ENCODE measurements at regions not wholly inside any gene's neighbourhood (a gene's known extent, or its start where the extent isn't known, plus 50 kb on each side); places are given as distances from the start of the nearest gene placed in this dataset.

- Histone ChIP-seq H3K27me3 (ENCODE audit: low read length) (no peaks in the 10 kb centered on the region), H4K20me1 (ENCODE audit: low read depth, low read length) (no peaks in the 10 kb centered on the region), H3K9me2 (replicated peaks; ENCODE audit: insufficient read depth, low read length) (no peaks in the 10 kb centered on the region), H3K27ac (ENCODE audit: low read depth, low read length) (no peak overlapping the region), H2AFZ (ENCODE audit: low read depth, low read length, severe bottlenecking) (no peak overlapping the region), H3K36me3 (ENCODE audit: low read length) (no peaks in the 10 kb centered on the region), H3K9ac (ENCODE audit: low read length) (no peak overlapping the region), H3K9me3 (ENCODE audit: insufficient read depth, low read length) (no peaks in the 10 kb centered on the region), H3K4me3 (ENCODE audit: insufficient read depth, low read length, poor library complexity, severe bottlenecking) (no peak overlapping the region), H3K4me2 (ENCODE audit: low read depth, low read length, poor library complexity, severe bottlenecking) (no peak overlapping the region), H3F3A (ENCODE audit: insufficient read depth) (no peaks in the 10 kb centered on the region), H3K79me2 (ENCODE audit: insufficient read depth, low read length) (no peaks in the 10 kb centered on the region)
- TF ChIP-seq CTCF (IDR thresholded peaks at IDR 0.05; ENCODE audit: insufficient read depth, low read length, poor library complexity, severe bottlenecking): no peak
- TF ChIP-seq EZH2phosphoT487 (conservative IDR thresholded peaks at IDR 0.05; ENCODE audit: low read length): no peak
Observed at GRCh38 chr5:114953565-114953964, 216.1 kb downstream of the TRIM36 start.

DNA sequence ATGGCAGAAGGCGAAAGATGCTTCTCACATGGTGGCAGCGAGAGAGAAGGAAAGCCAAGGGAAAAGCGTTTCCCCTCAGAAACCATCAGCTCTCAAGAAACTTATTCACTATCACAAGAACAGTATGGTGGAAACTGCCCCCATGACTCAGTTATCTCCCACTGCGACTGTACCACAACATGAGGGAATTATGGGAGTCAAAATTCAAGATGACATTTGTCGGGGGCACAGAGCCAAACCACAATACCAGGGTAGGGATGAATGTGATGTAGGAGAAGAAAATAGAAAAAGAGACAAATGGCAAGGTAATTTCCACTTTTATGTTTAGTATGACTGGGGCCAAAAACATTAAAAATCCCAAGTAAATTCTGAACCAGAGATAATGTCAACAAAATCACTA, 216.8 kb downstream of the TRIM36 start:
- no peaks in the 10 kb centered on the region for H3K9me3 ChIP-seq (ENCODE audit: insufficient read depth, low read length)
- no peaks in the 10 kb centered on the region for H3K9me2 ChIP-seq (replicated peaks; ENCODE audit: insufficient read depth, low read length)
- no peaks in the 10 kb centered on the region for H3K27me3 ChIP-seq (ENCODE audit: low read length)
- TF ChIP-seq EZH2phosphoT487 (conservative IDR thresholded peaks at IDR 0.05; ENCODE audit: low read length): no peak
- TF ChIP-seq CTCF (IDR thresholded peaks at IDR 0.05; ENCODE audit: insufficient read depth, low read length, poor library complexity, severe bottlenecking): no peak
- no peak overlapping the region for H3K4me2 ChIP-seq (ENCODE audit: low read depth, low read length, poor library complexity, severe bottlenecking)
- no peaks in the 10 kb centered on the region for H3K79me2 ChIP-seq (ENCODE audit: insufficient read depth, low read length)
- no peak overlapping the region for H3K4me3 ChIP-seq (ENCODE audit: insufficient read depth, low read length, poor library complexity, severe bottlenecking)
- H3K36me3 ChIP-seq (ENCODE audit: low read length): no peaks in the 10 kb centered on the region
- no peaks in the 10 kb centered on the region for H3F3A ChIP-seq (ENCODE audit: insufficient read depth)
- no peak overlapping the region for H3K9ac ChIP-seq (ENCODE audit: low read length)
- no peak overlapping the region for H3K27ac ChIP-seq (ENCODE audit: low read depth, low read length)
- H2AFZ ChIP-seq (ENCODE audit: low read depth, low read length, severe bottlenecking): no peak overlapping the region
- H4K20me1 ChIP-seq (ENCODE audit: low read depth, low read length): no peaks in the 10 kb centered on the region

- no peak overlapping the region for H3K9ac ChIP-seq (ENCODE audit: low read length)
- no peaks in the 10 kb centered on the region for H3K9me2 ChIP-seq (replicated peaks; ENCODE audit: insufficient read depth, low read length)
- no peaks in the 10 kb centered on the region for H4K20me1 ChIP-seq (ENCODE audit: low read depth, low read length)
- H3K36me3 ChIP-seq (ENCODE audit: low read length): no peaks in the 10 kb centered on the region
- H3K27ac ChIP-seq (ENCODE audit: low read depth, low read length): no peak overlapping the region
- H2AFZ ChIP-seq (ENCODE audit: low read depth, low read length, severe bottlenecking): no peak overlapping the region
- H3F3A ChIP-seq (ENCODE audit: insufficient read depth): no peaks in the 10 kb centered on the region
- no peaks in the 10 kb centered on the region for H3K79me2 ChIP-seq (ENCODE audit: insufficient read depth, low read length)
- H3K4me3 ChIP-seq (ENCODE audit: insufficient read depth, low read length, poor library complexity, severe bottlenecking): no peak overlapping the region
- no peaks in the 10 kb centered on the region for H3K27me3 ChIP-seq (ENCODE audit: low read length)
- no peak for TF ChIP-seq CTCF (IDR thresholded peaks at IDR 0.05; ENCODE audit: insufficient read depth, low read length, poor library complexity, severe bottlenecking)
- TF ChIP-seq EZH2phosphoT487 (conservative IDR thresholded peaks at IDR 0.05; ENCODE audit: low read length): no peak
- H3K4me2 ChIP-seq (ENCODE audit: low read depth, low read length, poor library complexity, severe bottlenecking): no peak overlapping the region
- no peaks in the 10 kb centered on the region for H3K9me3 ChIP-seq (ENCODE audit: insufficient read depth, low read length)
Observed at GRCh38 chr5:114949756-114950155, 220.0 kb downstream of the TRIM36 start.

Data from SU-DHL-6 (cell line).